Fibroblast of skin of scalp (primary cell): ENCODE measurements at regions not wholly inside any gene's neighbourhood (a gene's known extent, or its start where the extent isn't known, plus 50 kb on each side); places are given as distances from the start of the nearest gene placed in this dataset.
A peak's percentile ranks its signal among the peaks of the same experiment; 100 is the strongest.
"Not testable (repeated sequence)": the region's sequence is repeated elsewhere in the genome, so short reads cannot be mapped to it uniquely, and the experiment has no call there.

ENCODE experiments used
- DNase-seq: peaks from one replicate; pipeline ENCODE4 v3.0.0-alpha.2; 2013

DNA sequence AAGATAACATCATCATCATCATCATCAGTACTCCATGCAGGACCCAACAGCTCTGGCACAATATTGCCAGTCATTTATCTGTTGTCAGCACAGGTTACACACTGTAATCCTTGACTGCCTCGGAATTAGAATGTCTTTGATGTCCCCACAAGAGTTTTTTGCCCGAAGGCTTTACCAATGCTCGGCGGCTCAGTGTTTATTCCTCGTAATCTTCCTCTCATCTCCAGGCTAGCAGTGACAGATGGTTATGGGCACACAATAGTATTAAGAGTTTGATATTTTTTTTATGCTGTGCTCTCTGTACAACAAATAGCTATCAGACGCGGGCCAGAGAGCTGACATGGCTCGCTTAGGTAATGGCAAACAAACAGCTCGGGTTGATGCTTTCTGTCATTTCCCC, 515.2 kb downstream of the ZEB2 start:
- DNase-seq = no peak

DNA sequence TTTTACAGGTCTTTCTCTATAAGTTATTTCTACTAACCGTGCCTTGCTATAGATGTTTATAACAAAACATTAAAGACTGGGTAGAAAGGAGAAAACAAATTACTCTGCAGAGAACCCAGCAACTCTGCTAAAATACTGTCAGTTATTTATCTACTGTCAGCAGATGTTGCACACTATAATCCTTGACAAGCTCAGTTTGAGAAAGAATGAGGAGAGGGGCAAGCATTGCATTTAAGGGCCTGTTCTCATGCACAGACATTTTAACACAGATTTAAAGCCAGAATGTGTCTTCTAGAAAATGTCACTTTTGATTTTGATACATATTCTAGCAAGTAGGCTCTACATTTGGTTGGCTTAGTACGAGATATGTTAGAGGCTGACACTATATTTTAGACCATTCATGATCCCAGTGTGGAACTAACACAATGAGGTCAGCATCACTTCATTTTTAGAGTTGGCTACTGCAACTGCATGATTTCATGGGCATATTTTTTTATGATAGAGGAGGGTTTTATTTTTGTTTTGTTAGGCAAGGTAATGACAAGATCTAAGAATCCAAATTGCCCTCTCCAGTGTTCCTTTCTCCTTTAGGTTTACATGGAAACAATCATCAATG, 516.4 kb downstream of the ZEB2 start:
- DNase-seq = no peak

GRCh38 chr2:143996974-143997373, 522.9 kb downstream of the ZEB2 start:
- DNase-seq = no peak

DNA sequence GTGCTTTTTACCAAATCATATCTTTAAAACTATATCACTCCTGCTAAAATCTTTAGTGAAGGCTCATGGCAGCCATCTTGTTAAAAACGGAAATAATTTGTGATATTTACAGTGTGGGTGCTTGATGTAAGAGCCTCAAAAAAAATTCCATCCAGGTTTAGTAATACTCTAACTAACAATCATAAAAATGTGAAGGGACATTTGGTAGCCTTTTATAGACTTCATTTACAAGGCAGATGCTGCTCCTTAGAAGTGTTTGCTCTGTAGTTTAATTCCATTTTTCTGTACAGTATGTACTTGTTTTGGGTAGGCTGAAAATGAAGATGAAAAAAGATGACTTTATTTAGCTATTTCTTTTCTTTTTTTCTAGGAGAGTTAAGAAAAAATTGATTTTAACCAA, 525.0 kb downstream of the ZEB2 start:
- DNase-seq = no peak

DNA sequence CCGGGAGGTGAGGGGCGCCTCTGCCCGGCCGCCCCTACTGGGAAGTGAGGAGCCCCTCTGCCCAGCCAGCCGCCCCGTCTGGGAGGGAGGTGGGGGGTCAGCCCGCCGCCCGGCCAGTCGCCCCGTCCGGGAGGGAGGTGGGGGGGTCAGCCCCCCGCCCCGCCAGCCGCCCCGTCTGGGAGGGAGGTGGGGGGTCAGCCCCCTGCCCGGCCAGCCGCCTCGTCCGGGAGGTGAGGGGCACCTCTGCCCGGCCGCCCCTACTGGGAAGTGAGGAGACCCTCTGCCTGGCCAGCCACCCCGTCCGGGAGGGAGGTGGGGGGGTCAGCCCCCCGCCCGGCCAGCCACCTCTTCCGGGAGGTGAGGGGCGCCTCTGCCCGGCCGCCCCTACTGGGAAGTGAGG, 528.3 kb downstream of the ZEB2 start:
- not testable (repeated sequence) for DNase-seq

DNA sequence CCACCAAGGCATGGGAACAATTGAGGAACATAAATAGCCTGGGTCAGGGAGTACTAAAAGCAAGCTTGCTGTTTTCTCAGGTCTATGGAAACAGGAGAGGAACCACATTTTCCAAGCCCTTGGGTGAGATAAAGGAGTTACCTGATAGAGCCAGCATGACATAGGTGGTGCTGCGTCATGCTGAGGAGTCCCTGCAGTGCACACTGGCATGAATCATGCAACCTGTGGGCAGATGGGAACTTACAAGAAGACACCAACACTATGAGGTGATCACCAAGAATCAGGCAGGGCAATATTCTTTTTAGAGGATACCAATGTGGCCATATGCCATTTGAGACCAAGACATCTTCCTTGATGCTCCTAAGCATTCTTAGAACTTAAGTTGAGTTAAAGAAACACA, 531.8 kb downstream of the ZEB2 start:
- no peak for DNase-seq

- no peak for DNase-seq
Measured at GRCh38 chr2:143981428-143981827, 538.5 kb downstream of the ZEB2 start.

DNA sequence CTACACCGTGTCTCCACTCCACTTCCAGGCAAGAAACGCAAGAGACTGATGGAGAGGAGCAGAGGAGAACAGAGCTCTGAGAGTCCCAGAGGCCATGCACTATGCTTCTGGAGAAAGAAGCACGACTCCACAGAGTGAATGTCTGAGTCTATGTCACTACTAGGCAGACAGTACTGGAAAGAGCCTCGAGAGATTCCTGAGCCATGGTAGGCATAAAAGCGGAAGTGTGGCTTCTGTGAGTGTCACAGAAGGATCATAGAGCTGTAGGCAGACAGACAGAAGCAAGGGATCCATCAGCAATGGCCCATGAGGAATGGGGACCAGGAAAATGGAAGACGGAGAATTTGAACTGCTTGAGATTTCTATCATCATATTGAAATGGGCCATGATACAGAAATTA, 542.6 kb downstream of the ZEB2 start:
- no peak for DNase-seq

DNA sequence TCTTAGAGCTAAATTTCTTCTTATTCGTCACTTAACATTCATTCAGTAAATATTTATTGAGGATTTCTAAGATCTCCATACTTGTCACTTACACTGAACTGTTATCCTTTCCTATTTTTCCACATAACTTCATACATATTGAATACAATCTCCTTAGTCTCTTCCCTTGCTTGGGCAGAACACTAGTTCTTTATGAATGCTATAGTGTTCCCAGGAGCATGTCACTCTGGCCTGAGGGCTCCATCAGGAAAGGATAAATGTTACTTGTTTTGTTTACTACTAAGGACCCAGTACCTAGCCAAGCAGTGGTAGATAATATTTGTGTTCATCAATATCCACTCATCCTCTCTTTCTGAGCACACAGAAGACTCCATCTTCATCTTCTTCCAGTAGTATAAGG, 544.7 kb downstream of the ZEB2 start:
- no peak for DNase-seq

DNA sequence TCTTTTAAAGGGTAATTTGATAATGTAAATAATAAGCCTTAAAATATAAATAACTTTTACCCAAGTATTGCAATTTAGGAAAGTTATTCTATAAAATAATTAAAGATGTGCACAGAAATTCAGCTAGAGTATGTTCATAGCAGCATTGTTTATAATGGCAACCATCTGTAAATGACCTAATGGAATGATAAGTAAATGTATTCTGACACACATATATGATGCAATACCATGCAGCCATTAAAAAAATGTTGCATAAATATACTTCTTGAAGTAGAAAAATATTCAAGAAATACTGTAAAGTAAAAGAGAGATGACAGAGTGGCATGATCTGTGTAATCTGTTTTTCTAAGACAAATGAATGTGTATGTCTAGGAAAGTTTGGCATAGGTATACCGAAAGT, 545.7 kb downstream of the ZEB2 start:
- DNase-seq = peak; percentile 65

- no peak for DNase-seq
Measured at GRCh38 chr2:143968860-143969259, 551.1 kb downstream of the ZEB2 start.

DNA sequence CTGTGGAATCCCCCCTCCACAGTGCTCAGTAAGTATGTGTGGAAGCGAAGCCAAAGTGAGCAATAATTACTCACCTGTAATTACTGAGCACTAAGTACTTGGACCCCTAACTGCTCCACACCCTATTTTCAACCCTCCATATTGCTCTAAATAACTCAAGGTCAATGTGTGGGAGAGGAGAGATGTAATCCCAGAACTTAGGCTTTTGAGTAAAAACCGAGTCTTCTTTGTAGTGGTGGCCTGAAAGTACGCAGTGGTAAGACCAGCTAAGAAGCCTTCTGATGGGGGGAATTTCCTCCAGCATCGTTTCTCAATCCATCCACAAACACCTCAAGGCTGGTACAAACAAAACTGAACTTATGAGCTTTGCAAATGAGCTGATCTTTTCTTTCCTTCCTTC, 551.6 kb downstream of the ZEB2 start:
- no peak for DNase-seq

- DNase-seq = no peak
Measured at GRCh38 chr2:143965493-143966164, 554.3 kb downstream of the ZEB2 start.

GRCh38 chr2:143964891-143965290, 555.0 kb downstream of the ZEB2 start:
- DNase-seq = no peak

DNA sequence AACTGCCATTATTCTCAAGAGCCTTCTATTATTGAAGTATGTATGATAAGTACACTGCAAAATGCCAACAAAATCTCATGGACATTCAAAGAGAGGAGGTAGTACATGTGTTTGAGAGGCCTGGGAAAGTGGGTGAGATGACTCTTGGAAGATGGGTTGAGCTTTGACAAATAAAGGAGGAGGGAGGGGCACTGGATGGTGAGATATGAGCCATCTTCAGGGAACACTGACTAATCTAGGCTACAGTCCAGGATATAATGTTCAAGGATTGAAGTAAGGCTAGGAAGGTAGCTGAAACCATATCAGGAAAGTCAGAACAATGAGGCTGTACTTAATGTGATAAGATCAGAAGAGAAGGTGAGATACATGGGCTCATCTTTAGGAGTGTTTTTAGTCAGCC, 559.7 kb downstream of the ZEB2 start:
- no peak for DNase-seq

DNA sequence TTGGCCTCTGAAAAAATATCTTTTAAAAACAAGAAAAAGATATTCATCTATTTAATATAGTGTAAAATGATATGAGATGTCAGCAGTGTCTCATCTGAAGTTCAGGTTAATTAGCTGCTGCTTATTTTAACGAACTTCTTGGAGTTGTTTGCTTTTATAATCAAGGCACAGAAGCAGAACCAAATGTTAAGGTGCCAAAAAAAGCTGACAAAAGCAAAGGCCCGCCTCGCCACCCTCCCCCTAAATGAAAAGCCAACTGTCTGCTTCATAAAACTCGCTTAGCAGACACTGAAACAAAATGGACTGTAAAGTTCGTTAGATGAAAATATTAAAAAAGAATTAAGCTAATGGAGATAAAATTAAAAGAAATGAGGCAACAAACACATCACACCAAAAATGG, 562.6 kb downstream of the ZEB2 start:
- no peak for DNase-seq

DNA sequence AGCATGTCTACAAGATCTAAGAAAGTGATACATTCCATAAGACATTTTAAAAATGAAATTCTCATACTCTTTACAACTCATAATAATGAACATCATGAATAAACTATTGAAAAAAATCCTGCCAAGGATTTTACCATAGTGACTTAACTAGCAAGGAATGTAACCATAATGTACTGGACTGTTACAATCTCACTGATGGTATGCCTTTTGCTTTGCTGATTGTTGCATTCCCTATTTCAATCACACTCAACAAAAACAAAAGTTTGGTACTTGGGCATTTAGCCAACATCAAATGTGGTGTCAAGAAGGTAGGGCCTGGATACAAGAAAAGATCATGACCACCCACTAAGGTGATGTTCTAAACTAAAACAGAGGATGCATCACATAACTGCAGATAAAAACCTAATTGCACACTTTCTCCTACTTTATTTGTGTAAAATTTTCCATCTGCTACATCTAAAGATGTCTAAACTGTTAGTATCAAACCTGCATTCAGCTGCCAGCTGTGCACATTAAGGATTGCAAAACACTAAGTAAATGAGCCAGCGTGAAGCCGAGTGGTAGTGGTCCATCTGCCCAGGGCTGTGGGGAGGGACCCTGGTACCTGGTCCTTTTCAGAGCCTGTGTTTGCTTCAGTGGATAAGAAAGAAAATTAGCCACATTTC, 564.4 kb downstream of the ZEB2 start:
- DNase-seq = peak; percentile 90

GRCh38 chr2:143954844-143955243, 565.1 kb downstream of the ZEB2 start:
- DNase-seq = no peak

GRCh38 chr2:143954186-143954585, 565.7 kb downstream of the ZEB2 start:
- DNase-seq = peak; percentile 51

DNA sequence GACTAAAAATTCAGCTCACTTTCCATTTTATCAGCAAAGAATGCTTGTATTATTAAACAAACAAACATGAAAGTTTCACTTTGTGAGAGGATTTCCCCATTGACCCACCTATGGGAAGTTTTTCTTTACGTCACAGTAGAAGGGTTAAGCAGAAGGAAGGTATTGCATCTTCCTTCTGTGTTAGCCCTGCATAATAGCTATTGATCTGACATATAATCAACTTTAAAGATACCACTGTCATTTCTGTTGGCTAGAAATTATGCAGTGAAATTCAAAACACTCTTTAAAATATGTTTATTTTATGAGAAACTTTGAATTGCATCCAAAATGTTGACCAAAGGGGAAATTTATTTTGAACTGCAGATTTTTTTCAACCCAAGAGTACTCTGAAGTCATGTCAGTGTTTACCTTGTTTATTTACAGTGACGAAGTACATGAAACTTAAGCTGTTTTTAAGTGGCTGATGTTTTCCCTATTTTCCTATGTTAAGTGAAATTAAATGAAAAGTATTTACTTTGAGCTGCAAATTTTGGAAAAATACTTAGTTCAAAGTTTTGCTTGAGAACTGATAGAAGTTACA, 566.4 kb downstream of the ZEB2 start:
- no peak for DNase-seq

DNA sequence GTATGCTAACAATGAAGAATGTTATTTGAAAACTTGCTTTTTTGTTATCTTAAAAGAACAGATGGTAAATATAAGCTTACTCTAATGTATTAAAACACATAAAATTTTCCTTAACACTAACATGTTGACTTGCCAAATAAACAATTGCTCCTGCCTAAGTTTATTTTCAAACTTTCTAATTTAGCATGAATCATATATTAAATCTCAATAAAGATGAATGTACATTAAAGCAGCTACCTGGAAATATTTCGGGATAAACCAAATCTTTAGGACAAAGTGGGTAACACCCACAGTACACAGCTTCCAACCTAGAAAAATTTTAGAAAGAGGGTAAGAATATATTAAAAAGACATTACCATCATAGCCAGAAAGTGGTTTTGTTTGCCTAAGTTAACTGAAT, 567.4 kb downstream of the ZEB2 start:
- DNase-seq = no peak

GRCh38 chr2:143950704-143951103, 569.2 kb downstream of the ZEB2 start:
- no peak for DNase-seq

- DNase-seq = peak; percentile 35
Measured at GRCh38 chr2:143949121-143949848, 570.6 kb downstream of the ZEB2 start.
